HT-29 (cell line): ENCODE measurements at regions not wholly inside any gene's neighbourhood (a gene's known extent, or its start where the extent isn't known, plus 50 kb on each side); places are given as distances from the start of the nearest gene placed in this dataset.
A peak's percentile ranks its signal among the peaks of the same experiment; 100 is the strongest.

Experiments
- DNase-seq: peaks from one replicate; pipeline ENCODE4 v3.0.0-alpha.2; 2015; ENCODE audit warnings: low spot score

- no peak for DNase-seq
Observed at GRCh38 chr2:133811409-133812125, 243.3 kb upstream of the NCKAP5 start.

GRCh38 chr2:133812826-133813617 is 244.8 kb upstream of the NCKAP5 start:
- peak; percentile 10 for DNase-seq

DNA sequence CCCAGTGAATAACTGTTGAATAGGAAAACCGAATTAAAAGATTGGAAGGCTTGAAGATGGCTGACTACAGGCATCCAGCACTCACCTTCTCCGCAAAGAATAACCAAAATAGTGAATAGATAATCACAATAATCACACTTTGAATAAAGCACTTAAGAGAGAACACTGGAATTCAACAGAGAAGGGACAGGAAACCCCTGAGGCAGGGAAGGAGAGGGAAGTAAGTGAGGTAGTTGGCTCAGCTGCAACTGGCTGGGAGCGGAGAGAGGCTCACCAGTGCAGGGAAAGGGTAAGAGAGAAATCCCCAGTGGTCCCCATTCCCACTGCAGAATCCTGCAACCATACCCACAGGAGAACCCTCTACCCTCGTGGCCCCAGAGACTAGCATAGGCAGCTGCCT is 246.6 kb upstream of the NCKAP5 start:
- no peak for DNase-seq

- DNase-seq: no peak
Observed at GRCh38 chr2:133816037-133816436, 247.8 kb upstream of the NCKAP5 start.

DNA sequence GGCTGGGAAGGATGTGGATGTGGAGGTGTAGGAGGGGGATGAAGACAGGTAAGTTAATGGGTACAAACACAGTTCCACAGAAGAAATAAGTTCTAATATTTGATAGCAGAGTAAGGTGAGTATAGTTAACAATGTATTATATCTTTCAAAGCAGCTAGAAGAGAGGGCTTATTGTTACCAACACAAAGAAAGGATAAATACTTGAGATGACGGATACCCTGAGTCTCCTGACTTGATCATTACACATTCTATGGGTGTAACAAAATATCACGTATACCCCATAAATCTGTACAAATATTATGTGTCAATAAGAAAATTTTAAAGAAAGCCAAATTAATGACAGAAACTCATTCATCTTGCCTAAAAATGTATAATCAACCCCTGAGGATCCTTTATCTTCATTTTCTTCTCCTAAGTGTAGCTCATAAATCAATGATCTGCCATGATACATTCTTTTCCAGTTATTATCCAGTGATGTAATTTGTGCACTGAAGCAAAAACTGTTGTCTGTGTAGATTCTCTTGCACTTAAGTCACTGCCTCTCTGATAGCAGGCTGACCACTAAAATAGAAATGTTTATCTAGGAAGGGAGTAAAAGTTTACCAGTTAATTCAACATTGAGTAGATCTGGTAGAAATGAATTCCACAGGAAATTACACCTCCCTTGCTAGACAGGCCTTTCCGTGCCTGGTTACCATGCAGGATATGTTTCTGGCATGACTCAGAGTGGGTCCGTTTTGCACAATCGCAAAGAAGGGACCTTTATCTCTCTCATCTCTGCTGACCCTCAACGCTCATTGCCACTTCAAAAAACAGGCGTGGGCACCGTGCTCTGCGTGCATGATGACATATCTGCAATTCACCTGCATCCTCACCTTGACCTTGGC is 249.7 kb upstream of the NCKAP5 start:
- DNase-seq: no peak

DNA sequence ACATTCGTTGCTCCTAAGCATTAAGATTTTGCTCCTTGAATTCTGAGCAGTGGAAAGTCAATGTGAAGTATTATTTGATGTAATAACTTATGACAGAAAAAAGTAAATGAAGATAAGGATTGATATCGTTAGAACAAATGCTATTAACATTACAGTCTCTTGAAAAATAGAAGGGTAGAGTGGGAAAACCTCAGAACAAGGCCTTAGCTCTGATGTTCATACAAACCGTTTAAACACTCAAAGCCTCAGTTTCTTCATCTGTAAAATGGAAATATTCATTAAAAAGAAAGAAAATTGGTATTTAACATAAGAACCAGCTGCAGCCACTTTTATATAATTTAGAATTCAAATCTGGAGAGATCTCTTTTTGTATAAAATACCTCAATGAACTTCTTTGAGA is 250.4 kb upstream of the NCKAP5 start:
- no peak for DNase-seq

DNA sequence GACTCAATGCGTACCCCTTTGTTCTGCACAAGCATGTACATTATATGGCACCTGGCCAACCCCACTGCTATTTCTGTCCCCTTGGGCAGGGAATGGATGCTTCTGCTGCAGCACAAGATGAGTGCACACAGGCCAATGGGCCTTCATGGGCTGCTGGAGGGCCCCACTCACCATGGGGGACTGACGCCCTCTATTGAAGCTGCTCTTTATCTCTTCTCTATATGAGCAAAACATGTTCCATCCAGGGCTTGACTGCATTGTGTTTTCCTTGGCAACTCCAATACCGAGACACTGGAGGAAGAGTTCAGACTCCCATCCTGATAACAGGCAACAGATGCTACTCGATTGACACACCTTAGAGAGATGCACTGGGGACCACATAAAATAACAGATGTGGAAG is 251.6 kb upstream of the NCKAP5 start:
- no peak for DNase-seq

- no peak for DNase-seq
Observed at GRCh38 chr2:133821107-133821760, 253.0 kb upstream of the NCKAP5 start.

GRCh38 chr2:133822517-133823225 is 254.4 kb upstream of the NCKAP5 start:
- DNase-seq: no peak

DNA sequence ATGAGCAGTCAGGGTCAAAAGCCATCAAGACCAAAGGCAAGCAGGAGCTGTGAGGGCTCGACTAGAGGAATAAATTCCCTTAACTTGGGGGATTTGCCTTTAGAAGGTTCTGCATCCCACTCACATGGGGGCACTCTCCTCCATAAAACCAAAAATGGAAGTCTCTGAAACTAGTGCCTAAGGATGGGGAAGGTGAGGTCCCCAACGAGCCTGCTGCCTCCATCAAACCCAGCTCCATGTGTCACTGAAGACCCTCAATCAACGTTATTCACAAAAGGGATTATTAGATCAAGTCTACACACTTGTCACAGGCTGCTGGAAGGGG is 254.9 kb upstream of the NCKAP5 start:
- no peak for DNase-seq

GRCh38 chr2:133824869-133825268 is 256.6 kb upstream of the NCKAP5 start:
- no peak for DNase-seq

GRCh38 chr2:133825778-133826177 is 257.5 kb upstream of the NCKAP5 start:
- no peak for DNase-seq

- DNase-seq: no peak
Observed at GRCh38 chr2:133828913-133829312, 260.6 kb upstream of the NCKAP5 start.

DNA sequence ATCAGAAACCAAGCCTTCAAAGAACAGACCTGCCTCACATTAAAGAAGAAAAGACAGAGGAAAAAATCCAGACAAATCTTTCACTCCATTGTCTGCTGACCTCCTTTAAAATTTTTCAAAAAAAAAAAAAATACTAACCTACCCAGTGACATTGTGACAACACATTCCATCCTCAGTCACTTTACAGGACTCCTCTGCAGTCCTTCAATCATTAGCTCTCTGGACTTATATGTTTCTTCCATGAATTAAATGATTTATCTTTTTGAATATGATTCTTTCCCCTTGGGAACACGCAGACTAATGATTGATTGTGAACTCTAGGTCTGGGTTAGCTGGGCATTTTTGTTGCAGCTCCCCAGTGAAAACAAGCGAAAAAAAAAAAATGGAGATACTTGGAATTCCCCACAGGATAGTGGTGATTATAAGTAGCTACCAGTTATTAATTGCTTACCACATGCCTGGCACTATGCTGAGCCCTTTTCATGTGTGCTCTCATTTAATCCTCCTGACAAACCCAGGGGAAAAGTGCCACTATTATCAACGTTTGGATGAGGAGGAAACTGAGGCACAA is 261.3 kb upstream of the NCKAP5 start:
- DNase-seq: no peak

- no peak for DNase-seq
Observed at GRCh38 chr2:133833746-133834145, 265.5 kb upstream of the NCKAP5 start.

DNA sequence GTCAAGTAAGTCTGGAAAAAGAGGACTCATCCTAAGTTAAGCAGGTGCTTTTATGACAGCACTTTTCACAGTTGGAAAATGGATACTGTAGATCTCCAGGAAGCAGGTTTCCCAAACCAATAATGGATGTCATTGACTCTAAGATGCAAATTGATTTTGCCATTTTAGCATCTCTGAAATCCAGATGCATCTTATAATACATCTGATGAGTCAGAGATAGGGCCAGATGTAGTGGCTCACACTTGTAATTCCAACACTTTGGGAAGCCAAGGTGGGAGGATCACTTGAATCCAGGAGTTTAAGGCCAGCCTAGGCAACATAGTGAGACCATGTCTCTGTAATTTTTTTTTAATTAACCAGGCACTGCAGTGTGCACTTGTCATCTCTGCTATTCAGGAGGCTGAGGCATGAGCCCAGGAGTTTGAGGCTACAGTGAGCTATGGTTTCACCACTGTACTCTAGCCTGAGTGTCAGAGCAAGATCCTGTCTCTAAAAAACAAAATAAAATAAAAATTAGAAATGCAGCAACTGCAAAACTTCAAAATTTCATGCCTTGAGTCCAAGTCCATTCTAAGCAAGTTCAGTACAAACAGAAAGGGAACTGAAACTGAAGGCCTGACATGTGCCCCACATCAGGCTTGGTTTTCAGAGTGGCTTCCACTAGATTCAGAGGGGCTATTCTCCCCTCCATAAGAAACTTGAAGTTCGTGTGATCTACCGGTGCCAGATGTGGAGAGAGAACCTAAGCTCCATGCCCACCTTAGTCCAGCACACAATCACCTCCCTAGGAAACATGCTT is 267.8 kb upstream of the NCKAP5 start:
- DNase-seq: no peak

- DNase-seq: no peak
Observed at GRCh38 chr2:133836691-133837345, 268.6 kb upstream of the NCKAP5 start.

GRCh38 chr2:133837441-133838094 is 269.3 kb upstream of the NCKAP5 start:
- DNase-seq: no peak
